ENCODE measurements at regions not wholly inside any gene's neighbourhood (a gene's known extent, or its start where the extent isn't known, plus 50 kb on each side); places are given as distances from the start of the nearest gene placed in this dataset.

GRCh38 chr12:116459916-116460663 lies 99.1 kb upstream of the MAP1LC3B2 start:
- DNase-seq: no peak

DNA sequence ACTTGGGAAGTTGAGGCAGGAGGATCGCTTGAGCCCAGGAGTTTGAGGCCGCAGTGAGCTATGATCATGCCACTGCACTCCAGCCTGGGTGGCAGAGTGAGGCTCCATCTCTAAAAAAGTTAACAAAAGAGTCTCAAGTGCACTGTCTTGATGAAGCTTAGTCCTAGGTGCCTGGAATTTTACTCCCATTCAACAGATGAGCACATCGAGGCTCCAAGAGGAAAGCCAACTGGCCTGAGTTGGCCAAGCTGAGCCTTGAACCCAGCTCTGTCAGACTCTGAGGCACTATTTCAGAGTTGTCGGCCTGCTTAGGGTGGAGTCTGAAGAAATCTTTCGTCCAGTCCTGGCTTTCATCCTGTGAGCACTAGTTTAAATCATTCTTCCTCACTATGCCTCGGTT lies 98.1 kb upstream of the MAP1LC3B2 start:
- no peak for DNase-seq

- no peak for DNase-seq
Measured at GRCh38 chr12:116463366-116463765, 95.8 kb upstream of the MAP1LC3B2 start.

DNA sequence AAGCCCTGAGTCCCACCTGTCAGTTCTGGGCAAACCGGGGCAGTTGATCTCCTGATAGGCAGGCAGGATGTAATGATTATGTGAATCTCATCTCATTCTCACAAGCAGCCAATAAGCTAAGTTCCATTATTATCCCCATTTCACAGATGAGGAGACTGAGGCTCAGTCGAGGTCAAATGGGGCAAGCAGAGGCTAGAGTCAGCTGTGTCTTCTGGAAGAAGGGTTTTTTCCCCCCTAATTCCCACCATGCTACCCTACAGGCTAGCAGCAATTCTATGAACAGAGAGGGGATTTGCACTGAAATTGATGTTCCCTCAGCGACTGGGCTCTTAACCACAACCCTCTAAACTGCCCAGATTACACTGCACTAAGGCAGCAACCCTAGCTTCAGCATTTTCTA lies 93.8 kb upstream of the MAP1LC3B2 start:
- DNase-seq: no peak

DNA sequence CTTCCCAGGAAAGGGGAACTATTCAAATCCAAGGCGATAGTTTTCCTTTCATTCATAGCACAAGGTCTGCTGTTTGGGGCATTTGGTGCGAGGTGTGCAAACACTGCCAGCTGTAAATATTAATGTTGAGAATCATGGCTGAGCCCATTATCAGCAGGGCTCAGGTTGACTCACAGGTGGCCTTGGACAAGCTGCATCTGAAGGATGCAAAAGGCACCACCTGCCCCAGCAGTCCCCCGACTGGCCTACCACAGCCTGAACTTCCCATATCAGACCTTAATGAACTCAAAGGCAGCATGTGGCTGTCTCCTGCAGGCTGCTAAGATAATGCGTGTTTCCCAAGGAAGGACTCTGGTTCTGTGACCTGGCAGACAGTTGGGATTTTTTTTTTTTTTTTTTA lies 93.3 kb upstream of the MAP1LC3B2 start:
- DNase-seq: no peak

GRCh38 chr12:116466536-116466935 lies 92.6 kb upstream of the MAP1LC3B2 start:
- DNase-seq: peak; percentile 65

DNA sequence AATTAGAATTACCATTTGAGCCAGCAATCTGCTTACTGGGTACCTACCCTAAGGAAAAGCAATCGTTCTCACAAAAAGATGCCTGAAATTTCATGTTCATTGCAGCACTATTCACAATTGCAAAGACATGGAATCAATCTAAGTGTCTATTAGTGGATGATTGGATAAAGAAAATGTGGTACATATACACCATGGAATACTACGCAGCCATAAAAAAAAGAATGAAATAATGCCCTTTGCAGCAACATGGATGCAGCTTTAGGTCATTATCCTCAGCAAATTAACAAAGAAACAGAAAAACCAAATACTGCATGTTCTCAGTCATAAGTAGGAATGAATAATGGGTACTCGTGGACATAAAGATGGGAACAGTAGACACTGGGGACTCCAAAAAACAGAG lies 89.8 kb upstream of the MAP1LC3B2 start:
- DNase-seq: no peak

DNA sequence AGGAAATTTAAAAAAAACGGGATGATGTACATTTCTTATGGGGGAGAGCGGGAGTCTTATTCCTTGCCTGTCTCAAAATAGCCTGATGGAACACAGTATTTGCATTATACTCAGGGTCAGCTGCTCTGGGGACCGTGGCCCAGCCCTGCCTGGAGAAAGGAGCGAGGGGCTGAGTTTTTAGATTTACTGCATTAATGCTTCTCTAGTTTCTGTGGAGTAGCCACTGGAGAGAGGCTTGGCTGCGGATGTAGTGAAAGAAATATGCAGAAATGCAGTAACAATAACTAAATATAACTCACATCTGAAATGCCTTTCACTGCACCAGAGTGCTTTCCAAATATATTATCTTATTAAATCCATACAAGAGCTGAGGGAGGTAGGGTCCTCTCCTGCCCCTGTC lies 87.6 kb upstream of the MAP1LC3B2 start:
- no peak for DNase-seq

DNA sequence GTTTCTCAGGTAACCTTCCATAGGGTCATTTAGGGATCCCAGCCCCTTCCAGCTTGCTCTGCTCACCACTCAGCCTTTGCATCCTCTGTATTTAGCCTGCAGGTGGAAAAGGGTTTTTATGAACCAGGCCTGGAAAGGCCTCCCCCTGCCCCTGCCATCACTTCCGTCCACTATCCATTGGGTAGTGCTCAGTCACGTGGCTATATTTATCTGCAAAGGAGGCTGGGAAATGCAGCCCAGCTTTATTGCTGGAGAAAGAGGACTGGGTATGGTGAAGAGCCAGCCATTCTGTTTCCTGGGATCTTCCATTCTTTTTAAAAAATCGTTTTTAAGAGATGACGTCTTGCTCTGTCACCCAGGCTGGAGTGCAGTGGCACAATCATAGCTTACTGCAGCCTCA lies 87.0 kb upstream of the MAP1LC3B2 start:
- no peak for DNase-seq

GRCh38 chr12:116473416-116473815 lies 85.8 kb upstream of the MAP1LC3B2 start:
- no peak for DNase-seq

GRCh38 chr12:116474331-116474730 lies 84.8 kb upstream of the MAP1LC3B2 start:
- DNase-seq: peak; percentile 43

DNA sequence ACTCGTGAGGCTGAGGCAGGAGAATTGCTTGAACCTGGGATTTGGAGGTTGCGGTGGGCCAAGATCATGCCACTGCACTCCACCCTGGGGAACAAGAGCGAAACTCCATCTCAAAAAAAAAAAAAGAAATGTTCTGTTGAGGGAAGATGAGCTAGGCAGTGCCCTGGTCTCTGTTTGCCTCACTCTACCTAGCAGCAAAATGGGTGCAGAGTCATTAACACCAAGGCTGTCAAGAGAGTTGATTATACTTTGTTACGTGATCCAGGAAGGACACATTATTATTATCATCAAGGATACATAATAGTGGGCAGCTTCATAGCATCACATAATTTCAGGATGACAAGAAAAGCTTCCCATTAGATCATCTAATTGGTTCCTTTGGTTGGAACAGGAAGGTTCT lies 84.3 kb upstream of the MAP1LC3B2 start:
- no peak for DNase-seq

DNA sequence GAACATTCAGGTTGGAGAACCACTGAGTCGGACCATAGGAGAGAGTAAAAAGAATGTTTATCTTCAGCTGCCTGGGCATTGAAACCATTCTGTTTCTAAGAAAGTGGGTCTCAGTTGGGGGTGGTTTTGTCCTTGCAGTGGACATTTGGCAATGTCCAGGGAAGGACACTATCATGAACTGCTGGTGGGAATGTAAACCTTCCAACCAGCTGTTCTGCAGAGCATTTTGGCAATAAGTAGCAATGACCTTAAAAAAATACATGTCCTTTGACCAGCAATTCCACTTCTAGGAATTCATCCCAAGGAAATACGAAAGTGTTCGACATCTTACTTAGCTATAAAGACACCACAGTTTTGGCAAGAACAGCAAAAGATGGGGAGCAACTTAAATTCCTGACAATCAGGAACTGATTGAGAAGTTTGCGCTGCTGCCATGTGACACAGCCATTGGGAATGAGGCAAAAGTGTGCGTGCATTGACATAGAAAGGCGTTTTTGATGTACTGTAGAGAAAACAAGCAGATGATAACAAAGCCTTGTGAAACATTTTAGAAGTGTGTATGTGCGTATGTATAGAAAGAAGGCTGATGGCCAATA lies 82.9 kb upstream of the MAP1LC3B2 start:
- no peak for DNase-seq

GRCh38 chr12:116478243-116478773 lies 80.9 kb upstream of the MAP1LC3B2 start:
- no peak for DNase-seq

DNA sequence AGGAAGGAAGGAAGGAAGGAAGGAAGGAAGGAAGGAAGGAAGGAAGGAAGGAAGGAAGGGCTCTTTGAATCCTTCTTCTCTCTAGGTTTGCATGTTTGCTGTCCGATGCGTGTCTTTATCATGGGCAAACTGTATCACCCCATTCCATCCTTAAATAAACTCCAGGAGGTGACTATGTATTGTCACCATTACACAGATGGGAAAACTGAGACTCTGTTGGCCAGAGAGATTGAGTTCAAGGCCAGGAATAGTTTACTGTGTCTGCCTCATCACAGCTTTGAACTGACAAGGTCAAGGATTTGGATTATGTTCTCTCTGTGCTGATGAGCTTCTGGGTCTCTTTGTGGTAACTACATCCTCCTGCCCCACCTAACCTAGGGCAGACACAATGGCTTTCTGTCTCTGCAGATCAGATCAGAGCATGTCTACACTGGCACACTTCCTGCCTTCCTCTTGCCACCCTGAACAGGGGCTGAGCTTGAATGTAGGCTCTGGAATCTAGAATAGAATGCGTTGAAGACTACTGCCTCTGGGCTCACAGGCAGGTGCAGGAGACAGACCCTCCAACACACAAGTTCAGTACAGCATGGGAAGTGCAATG lies 78.9 kb upstream of the MAP1LC3B2 start:
- no peak for DNase-seq

DNA sequence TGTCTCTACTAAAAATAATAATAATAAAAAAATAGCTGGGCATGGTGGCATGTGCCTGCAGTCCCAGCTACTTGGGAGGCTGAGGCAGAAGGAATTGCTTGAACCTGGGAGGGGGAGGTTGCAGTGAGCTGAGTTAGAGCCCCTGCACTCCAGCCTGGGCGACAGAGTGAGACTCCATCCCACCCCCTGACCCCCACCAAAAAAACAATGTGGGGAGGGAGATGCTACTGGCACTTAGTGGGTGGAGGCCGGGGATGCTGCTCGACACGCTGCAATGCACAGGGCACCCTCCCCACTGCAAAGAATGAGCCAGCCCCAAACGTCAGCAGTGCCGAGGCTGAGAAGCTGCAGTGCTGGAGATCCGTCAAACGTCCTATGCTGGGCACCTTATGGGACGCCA lies 77.5 kb upstream of the MAP1LC3B2 start:
- no peak for DNase-seq

DNA sequence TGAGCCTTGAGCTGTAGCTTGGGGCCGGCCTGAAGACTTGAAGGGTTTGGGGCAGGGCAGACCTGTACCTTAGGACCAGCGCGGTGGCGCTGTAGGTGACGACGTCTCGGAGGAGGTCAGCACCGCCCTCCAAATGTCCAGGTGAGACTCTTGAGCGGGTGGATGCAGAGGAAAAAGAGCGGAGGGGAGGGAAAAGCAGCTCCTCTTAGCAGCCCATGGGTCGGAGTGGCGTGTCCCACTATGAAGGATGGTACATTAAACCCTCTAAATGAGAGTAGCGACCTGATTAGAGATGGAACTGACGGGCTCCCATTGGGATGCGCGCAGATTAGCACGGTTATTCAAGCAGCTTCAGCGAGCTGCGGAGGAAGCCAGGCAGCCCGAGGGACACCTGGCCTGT lies 77.0 kb upstream of the MAP1LC3B2 start:
- no peak for DNase-seq

- DNase-seq: no peak
Measured at GRCh38 chr12:116482859-116483258, 76.3 kb upstream of the MAP1LC3B2 start.

DNA sequence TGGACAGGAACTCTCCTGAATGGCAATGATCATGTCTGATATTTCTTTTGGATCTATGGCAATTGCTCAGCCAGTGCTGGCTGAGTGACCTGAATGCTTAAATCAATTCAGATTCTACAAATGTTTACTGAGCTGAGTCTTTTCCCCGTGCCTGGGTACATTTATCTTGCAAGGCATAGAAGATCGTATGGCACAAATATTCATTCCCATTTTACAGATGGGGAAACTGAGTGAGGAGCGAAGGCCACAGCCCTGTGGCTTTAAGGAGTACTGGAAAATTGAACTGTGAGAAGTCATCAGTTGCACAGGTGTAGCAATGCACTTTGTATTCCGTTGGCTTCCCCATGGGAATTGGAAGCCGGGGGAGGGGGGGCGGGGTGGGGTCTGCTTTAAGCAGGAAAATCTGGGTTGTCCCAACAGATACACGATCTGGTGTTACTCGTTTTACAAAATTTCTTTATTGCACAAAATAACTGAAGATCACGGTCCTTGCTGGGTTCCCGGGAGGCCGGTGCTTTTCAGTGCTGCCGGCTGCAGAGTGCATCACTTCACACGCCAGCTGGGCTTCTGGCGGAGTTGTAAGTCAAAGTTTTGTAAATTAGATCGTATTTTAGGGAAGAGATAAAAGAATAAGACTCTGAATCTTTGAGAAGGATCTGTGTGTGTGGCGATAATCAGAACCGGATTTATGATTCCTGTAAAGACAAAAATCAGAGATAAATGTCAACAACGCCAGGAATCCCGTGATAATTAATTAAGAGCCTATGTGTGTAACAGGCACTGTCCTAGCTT lies 75.0 kb upstream of the MAP1LC3B2 start:
- DNase-seq: no peak

GRCh38 chr12:116484807-116485206 lies 74.4 kb upstream of the MAP1LC3B2 start:
- DNase-seq: no peak

GRCh38 chr12:116489116-116489515 lies 70.1 kb upstream of the MAP1LC3B2 start:
- no peak for DNase-seq

GRCh38 chr12:116490471-116490870 lies 68.7 kb upstream of the MAP1LC3B2 start:
- DNase-seq: peak; percentile 56

GRCh38 chr12:116492703-116493324 lies 66.4 kb upstream of the MAP1LC3B2 start:
- DNase-seq: peak; percentile 77
